Activated CD4-positive, alpha-beta T cell treated with anti-CD3 and anti-CD28 coated beads, Interleukin-2, amount 50 U/mL, for 4 hours (primary cell): ENCODE measurements at regions not wholly inside any gene's neighbourhood (a gene's known extent, or its start where the extent isn't known, plus 50 kb on each side); places are given as distances from the start of the nearest gene placed in this dataset.

Experiments
- DNase-seq, 2 experiments: peaks; one replicate each; pipeline ENCODE4 v3.0.0-alpha.2; 2020

GRCh38 chr2:156158808-156159207 is 173.7 kb downstream of the NR4A2 start:
- no peak for DNase-seq

GRCh38 chr2:156157670-156158069 is 174.9 kb downstream of the NR4A2 start:
- DNase-seq: no peak

GRCh38 chr2:156156580-156156979 is 175.9 kb downstream of the NR4A2 start:
- DNase-seq: no peak

- DNase-seq: no peak
These were observed 177.2 kb downstream of the NR4A2 start for GRCh38 chr2:156155319-156155718.

GRCh38 chr2:156151351-156151750 is 181.2 kb downstream of the NR4A2 start:
- no peak for DNase-seq

GRCh38 chr2:156147594-156148330 is 184.8 kb downstream of the NR4A2 start:
- DNase-seq: no peak

- DNase-seq: no peak
These were observed 186.5 kb downstream of the NR4A2 start for GRCh38 chr2:156145976-156146375.

GRCh38 chr2:156145469-156145868 is 187.1 kb downstream of the NR4A2 start:
- no peak for DNase-seq

GRCh38 chr2:156136566-156136965 is 196.0 kb downstream of the NR4A2 start:
- DNase-seq: no peak

GRCh38 chr2:156134887-156135286 is 197.6 kb downstream of the NR4A2 start:
- DNase-seq: no peak

GRCh38 chr2:156132941-156133340 is 199.6 kb downstream of the NR4A2 start:
- no peak for DNase-seq

- DNase-seq: no peak
These were observed 200.4 kb downstream of the NR4A2 start for GRCh38 chr2:156132130-156132529.

GRCh38 chr2:156129227-156129626 is 203.3 kb downstream of the NR4A2 start:
- no peak for DNase-seq

- no peak for DNase-seq
These were observed 207.5 kb downstream of the NR4A2 start for GRCh38 chr2:156125018-156125417.

- DNase-seq: no peak
These were observed 208.1 kb downstream of the NR4A2 start for GRCh38 chr2:156124458-156124857.

- DNase-seq: no peak
These were observed 213.6 kb downstream of the NR4A2 start for GRCh38 chr2:156118753-156119416.

GRCh38 chr2:156116113-156116512 is 216.4 kb downstream of the NR4A2 start:
- DNase-seq: no peak

- DNase-seq: no peak
These were observed 217.2 kb downstream of the NR4A2 start for GRCh38 chr2:156115338-156115737.

- no peak for DNase-seq
These were observed 220.2 kb downstream of the NR4A2 start for GRCh38 chr2:156112323-156112722.

- DNase-seq: peak; percentile 1 to 8
These were observed 221.6 kb downstream of the NR4A2 start for GRCh38 chr2:156110890-156111289.

- DNase-seq: no peak
These were observed 233.1 kb downstream of the NR4A2 start for GRCh38 chr2:156099382-156099781.

- no peak for DNase-seq
These were observed 234.0 kb downstream of the NR4A2 start for GRCh38 chr2:156098506-156098905.

GRCh38 chr2:156088587-156088986 is 243.9 kb downstream of the NR4A2 start:
- DNase-seq: no peak

GRCh38 chr2:156087875-156088274 is 244.6 kb downstream of the NR4A2 start:
- no peak for DNase-seq
